ENCODE measurements at regions not wholly inside any gene's neighbourhood (a gene's known extent, or its start where the extent isn't known, plus 50 kb on each side); places are given as distances from the start of the nearest gene placed in this dataset.

DNA sequence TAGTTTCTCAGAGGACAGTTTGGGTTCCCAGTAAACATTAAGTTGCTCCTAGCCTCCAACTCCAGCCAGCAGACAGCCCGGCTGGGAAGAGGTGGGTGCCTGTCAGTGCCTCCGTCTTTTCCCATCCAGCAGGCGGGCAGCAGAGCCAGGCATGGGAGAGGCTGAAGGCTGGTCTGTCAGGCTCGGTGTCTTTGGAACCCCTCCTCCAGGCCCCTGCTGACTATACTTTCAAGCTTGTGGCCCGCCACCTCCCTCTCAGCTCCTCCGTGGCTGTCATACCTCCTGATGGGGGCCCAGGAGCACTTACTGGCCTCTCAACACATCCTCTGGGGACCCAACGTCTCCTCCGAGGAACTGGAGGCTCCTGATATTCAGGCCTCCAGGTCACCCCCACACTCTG is 140.9 kb downstream of the ACTL8 start:
- Histone ChIP-seq H3K9me2 (ENCODE audit: low read depth, low read length) (no peaks in the 10 kb centered on the region), H3K4me1 (ENCODE audit: insufficient read depth, low read length, severe bottlenecking) (no peaks in the 10 kb centered on the region), H3K36me3 (ENCODE audit: insufficient read depth, low read length) (no peaks in the 10 kb centered on the region), H3K9ac (ENCODE audit: low read length) (no peak overlapping the region), H3K9me3 (ENCODE audit: low read length) (no peaks in the 10 kb centered on the region), H3F3A (ENCODE audit: insufficient read depth, low read length) (no peaks in the 10 kb centered on the region), H4K20me1 (ENCODE audit: insufficient read depth, low read length) (no peaks in the 10 kb centered on the region), H3K4me3 (ENCODE audit: low read depth, low read length, poor library complexity, severe bottlenecking) (no peak overlapping the region), H3K27me3 (ENCODE audit: insufficient read depth, low read length) (no peaks in the 10 kb centered on the region), H3K27ac (ENCODE audit: low read depth, low read length, poor library complexity, severe bottlenecking) (no peak overlapping the region), H3K79me2 (ENCODE audit: insufficient read depth, low read length) (no peaks in the 10 kb centered on the region), H3K4me2 (ENCODE audit: low read length) (no peak overlapping the region), H2AFZ (ENCODE audit: low read length) (no peak overlapping the region)
- TF ChIP-seq EZH2 (IDR thresholded peaks at IDR 0.05; ENCODE audit: borderline replicate concordance, low read length): no peak
- TF ChIP-seq, protein P1, sequence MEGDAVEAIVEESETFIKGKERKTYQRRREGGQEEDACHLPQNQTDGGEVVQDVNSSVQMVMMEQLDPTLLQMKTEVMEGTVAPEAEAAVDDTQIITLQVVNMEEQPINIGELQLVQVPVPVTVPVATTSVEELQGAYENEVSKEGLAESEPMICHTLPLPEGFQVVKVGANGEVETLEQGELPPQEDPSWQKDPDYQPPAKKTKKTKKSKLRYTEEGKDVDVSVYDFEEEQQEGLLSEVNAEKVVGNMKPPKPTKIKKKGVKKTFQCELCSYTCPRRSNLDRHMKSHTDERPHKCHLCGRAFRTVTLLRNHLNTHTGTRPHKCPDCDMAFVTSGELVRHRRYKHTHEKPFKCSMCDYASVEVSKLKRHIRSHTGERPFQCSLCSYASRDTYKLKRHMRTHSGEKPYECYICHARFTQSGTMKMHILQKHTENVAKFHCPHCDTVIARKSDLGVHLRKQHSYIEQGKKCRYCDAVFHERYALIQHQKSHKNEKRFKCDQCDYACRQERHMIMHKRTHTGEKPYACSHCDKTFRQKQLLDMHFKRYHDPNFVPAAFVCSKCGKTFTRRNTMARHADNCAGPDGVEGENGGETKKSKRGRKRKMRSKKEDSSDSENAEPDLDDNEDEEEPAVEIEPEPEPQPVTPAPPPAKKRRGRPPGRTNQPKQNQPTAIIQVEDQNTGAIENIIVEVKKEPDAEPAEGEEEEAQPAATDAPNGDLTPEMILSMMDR (IDR thresholded peaks at IDR 0.05; ENCODE audit: low read length): no peak

- Histone ChIP-seq H3K27me3 (ENCODE audit: insufficient read depth, low read length) (no peaks in the 10 kb centered on the region), H3K4me1 (ENCODE audit: insufficient read depth, low read length, severe bottlenecking) (no peaks in the 10 kb centered on the region), H2AFZ (ENCODE audit: low read length) (no peak overlapping the region), H3K4me3 (ENCODE audit: low read depth, low read length, poor library complexity, severe bottlenecking) (no peak overlapping the region), H3K36me3 (ENCODE audit: insufficient read depth, low read length) (no peaks in the 10 kb centered on the region), H3F3A (ENCODE audit: insufficient read depth, low read length) (no peaks in the 10 kb centered on the region), H3K9ac (ENCODE audit: low read length) (no peak overlapping the region), H3K79me2 (ENCODE audit: insufficient read depth, low read length) (no peaks in the 10 kb centered on the region), H3K9me3 (ENCODE audit: low read length) (no peaks in the 10 kb centered on the region), H3K9me2 (ENCODE audit: low read depth, low read length) (no peaks in the 10 kb centered on the region), H4K20me1 (ENCODE audit: insufficient read depth, low read length) (no peaks in the 10 kb centered on the region), H3K4me2 (ENCODE audit: low read length) (no peak overlapping the region), H3K27ac (ENCODE audit: low read depth, low read length, poor library complexity, severe bottlenecking) (no peak overlapping the region)
- TF ChIP-seq, protein P1 (IDR thresholded peaks at IDR 0.05; ENCODE audit: low read length): no peak
- TF ChIP-seq EZH2 (IDR thresholded peaks at IDR 0.05; ENCODE audit: borderline replicate concordance, low read length): no peak
These were observed 148.3 kb downstream of the ACTL8 start for GRCh38 chr1:17903386-17903785.

GRCh38 chr1:17904290-17904689 is 149.2 kb downstream of the ACTL8 start:
- Histone ChIP-seq H3K9me2 (ENCODE audit: low read depth, low read length) (no peaks in the 10 kb centered on the region), H3K9me3 (ENCODE audit: low read length) (no peaks in the 10 kb centered on the region), H4K20me1 (ENCODE audit: insufficient read depth, low read length) (no peaks in the 10 kb centered on the region), H3F3A (ENCODE audit: insufficient read depth, low read length) (no peaks in the 10 kb centered on the region), H3K27ac (ENCODE audit: low read depth, low read length, poor library complexity, severe bottlenecking) (no peak overlapping the region), H3K4me2 (ENCODE audit: low read length) (no peak overlapping the region), H2AFZ (ENCODE audit: low read length) (no peak overlapping the region), H3K27me3 (ENCODE audit: insufficient read depth, low read length) (no peaks in the 10 kb centered on the region), H3K9ac (ENCODE audit: low read length) (no peak overlapping the region), H3K36me3 (ENCODE audit: insufficient read depth, low read length) (no peaks in the 10 kb centered on the region), H3K79me2 (ENCODE audit: insufficient read depth, low read length) (no peaks in the 10 kb centered on the region), H3K4me3 (ENCODE audit: low read depth, low read length, poor library complexity, severe bottlenecking) (no peak overlapping the region), H3K4me1 (ENCODE audit: insufficient read depth, low read length, severe bottlenecking) (no peaks in the 10 kb centered on the region)
- TF ChIP-seq, protein P1 (IDR thresholded peaks at IDR 0.05; ENCODE audit: low read length): no peak
- TF ChIP-seq EZH2 (IDR thresholded peaks at IDR 0.05; ENCODE audit: borderline replicate concordance, low read length): no peak

Data from OCI-LY1 (cell line).